ENCODE measurements at regions not wholly inside any gene's neighbourhood (a gene's known extent, or its start where the extent isn't known, plus 50 kb on each side); places are given as distances from the start of the nearest gene placed in this dataset.

DNA sequence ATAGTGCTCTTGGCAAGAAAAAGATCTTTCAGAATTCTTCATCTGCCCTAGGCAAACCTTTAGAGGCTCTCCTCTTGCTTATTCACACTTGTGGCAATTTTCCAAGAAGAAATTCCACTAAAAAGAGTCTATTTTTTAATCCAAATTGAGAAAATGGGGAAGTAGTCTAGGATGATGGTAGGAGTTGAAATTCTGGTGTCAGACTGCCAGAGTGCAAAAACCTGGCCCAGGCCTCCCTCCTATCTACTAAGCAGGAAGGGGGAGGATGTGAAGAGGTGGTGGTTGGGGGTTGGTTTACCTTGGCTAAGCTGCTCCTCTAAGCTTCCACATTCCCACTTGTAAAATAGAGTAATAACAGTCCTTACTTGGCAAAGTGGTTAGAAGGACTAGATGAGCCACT is 120.6 kb upstream of the KCNJ15 start:
- H3K36me3 Mint-ChIP-seq (ENCODE audit: low read depth) = no peaks in the 10 kb centered on the region
- ChIA-PET CTCF (no interaction called here), POLR2A (no interaction called here)
- TF ChIP-seq, protein P1, sequence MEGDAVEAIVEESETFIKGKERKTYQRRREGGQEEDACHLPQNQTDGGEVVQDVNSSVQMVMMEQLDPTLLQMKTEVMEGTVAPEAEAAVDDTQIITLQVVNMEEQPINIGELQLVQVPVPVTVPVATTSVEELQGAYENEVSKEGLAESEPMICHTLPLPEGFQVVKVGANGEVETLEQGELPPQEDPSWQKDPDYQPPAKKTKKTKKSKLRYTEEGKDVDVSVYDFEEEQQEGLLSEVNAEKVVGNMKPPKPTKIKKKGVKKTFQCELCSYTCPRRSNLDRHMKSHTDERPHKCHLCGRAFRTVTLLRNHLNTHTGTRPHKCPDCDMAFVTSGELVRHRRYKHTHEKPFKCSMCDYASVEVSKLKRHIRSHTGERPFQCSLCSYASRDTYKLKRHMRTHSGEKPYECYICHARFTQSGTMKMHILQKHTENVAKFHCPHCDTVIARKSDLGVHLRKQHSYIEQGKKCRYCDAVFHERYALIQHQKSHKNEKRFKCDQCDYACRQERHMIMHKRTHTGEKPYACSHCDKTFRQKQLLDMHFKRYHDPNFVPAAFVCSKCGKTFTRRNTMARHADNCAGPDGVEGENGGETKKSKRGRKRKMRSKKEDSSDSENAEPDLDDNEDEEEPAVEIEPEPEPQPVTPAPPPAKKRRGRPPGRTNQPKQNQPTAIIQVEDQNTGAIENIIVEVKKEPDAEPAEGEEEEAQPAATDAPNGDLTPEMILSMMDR (IDR thresholded peaks at IDR 0.05) = no peak
- DNase-seq (no peak), ATAC-seq (ENCODE audit: low read depth) (no peak)
- H3K27me3 Mint-ChIP-seq = peaks cover 4% of the 10 kb centered on the region
- no peaks in the 10 kb centered on the region for H3K9me3 Mint-ChIP-seq
- no peak overlapping the region for H3K4me3 Mint-ChIP-seq
- H3K27ac Mint-ChIP-seq = no peak overlapping the region
- H3K4me1 Mint-ChIP-seq = no peaks in the 10 kb centered on the region
- intact Hi-C loops (cut with micrococcal nuclease) = no loop called here

DNA sequence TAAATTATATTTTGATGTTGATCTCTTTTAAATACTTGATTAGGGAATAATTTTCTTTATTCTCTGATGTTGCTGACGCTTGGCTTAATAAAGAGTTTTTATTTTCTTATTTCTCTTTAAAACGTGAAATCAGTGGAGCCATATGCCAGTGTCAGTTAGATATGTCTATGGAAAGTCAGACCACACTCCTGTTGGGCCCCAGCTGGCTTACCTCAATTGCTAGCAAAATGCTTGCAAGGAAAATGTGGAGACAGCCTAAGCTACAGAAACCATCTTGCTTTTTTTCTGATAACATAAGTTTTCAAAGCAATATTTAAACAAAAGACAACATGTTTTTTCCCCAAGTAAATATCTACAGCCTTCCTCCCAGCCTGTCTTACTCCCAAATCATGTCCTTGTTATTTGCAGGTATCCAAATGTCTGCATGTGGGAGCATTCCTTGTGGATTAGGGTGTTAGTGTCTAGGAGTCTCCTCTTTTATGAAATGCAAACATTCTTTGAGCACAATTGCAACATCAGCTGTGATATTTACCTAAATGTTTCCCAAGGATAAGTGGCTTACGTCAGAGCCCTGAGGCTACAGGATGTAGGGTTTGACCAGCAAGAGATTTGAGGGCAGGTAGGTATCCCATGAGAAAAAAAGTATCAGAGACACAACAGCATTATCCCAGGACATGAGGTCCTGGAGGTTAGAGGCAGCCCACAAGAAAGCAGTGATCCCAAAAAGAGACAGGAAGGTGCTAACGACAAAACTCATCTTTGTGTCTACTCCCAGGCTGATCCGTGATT is 117.2 kb upstream of the KCNJ15 start:
- CTCF ChIA-PET = no interaction called here
- ATAC-seq (ENCODE audit: low read depth) = no peak

DNA sequence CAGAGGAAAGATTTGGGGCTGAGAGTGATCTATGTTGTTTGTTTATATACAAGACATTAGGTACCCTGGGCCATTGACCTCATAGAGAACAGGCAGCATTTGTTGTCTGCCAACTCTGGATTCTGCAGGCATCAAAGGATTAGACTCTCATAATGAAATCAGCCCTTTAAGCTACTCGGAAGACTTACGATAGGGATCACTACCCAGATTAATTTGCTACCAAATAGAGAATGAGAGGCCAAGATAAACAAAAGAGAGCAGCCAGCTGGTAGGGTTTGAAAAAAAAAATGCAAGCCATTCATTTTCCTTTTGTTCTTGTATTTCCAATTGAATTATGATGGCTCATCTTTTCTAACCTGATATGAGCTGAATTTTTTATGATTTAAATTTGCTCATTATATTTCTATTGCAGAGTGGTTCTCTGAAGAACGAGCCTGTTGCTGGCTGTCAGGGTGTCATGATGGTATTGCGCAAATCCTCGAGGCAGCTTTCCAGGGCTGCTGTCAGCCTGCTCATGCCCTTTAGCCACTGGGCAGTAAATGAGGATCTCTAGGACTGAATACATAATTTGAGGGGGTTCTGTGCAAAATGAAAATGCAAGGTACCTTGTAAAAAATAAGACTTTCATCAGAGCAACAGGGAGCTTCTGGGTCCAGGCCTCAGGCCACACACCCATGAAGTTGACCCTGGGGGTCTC is 116.4 kb upstream of the KCNJ15 start:
- Mint-ChIP-seq H3K4me1 (no peaks in the 10 kb centered on the region), H3K27me3 (no peaks in the 10 kb centered on the region), H3K4me3 (no peak overlapping the region), H3K36me3 (ENCODE audit: low read depth) (no peaks in the 10 kb centered on the region), H3K9me3 (peaks cover 12% of the 10 kb centered on the region), H3K27ac (no peak overlapping the region)
- no peak for ATAC-seq (ENCODE audit: low read depth)
- ChIA-PET POLR2A (no interaction called here), CTCF (no interaction called here)
- DNase-seq = no peak
- intact Hi-C loops (cut with micrococcal nuclease) = no loop called here
- TF ChIP-seq, protein P1 (IDR thresholded peaks at IDR 0.05) = no peak

More for the DNA sequence above, 117.2 kb upstream of the KCNJ15 start:
- H3K27me3 Mint-ChIP-seq = no peaks in the 10 kb centered on the region
- intact Hi-C loops (cut with micrococcal nuclease) = no loop called here
- H3K4me1 Mint-ChIP-seq = no peaks in the 10 kb centered on the region
- no peak overlapping the region for H3K27ac Mint-ChIP-seq
- H3K4me3 Mint-ChIP-seq = no peak overlapping the region
- TF ChIP-seq, protein P1 (IDR thresholded peaks at IDR 0.05) = no peak
- peaks cover 5% of the 10 kb centered on the region for H3K9me3 Mint-ChIP-seq
- no peak for DNase-seq
- POLR2A ChIA-PET = no interaction called here
- H3K36me3 Mint-ChIP-seq (ENCODE audit: low read depth) = no peaks in the 10 kb centered on the region

- peaks cover 15% of the 10 kb centered on the region for H3K9me3 Mint-ChIP-seq
- H3K4me1 Mint-ChIP-seq = no peaks in the 10 kb centered on the region
- ATAC-seq (ENCODE audit: low read depth) = no peak
- TF ChIP-seq, protein P1 (IDR thresholded peaks at IDR 0.05) = no peak
- no peaks in the 10 kb centered on the region for H3K36me3 Mint-ChIP-seq (ENCODE audit: low read depth)
- intact Hi-C loops (cut with micrococcal nuclease) = no loop called here
- H3K27me3 Mint-ChIP-seq = no peaks in the 10 kb centered on the region
- POLR2A ChIA-PET = no interaction called here
- no peak for DNase-seq
- H3K27ac Mint-ChIP-seq = no peak overlapping the region
- H3K4me3 Mint-ChIP-seq = no peak overlapping the region
- CTCF ChIA-PET = no interaction called here
Observed at GRCh38 chr21:38142224-38142623, 114.6 kb upstream of the KCNJ15 start.

DNA sequence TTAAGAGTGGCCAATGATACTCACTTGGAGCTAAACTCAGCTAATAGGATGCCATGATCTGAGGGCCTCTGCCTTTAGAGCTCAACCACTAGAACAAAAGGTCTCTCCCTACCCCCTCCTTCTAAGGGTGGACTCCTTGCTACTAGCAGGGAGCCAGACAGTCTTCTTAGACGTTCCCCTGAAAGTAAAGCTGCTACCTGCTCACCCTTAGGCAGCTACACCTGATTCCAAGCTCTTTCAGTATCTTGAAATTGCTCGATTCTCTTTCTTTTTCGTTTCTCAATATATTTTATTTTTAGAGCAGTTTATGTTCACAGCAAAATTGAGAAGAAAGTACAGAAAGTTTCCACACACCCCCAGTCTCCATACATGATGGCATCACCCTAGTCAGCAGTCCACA is 112.6 kb upstream of the KCNJ15 start:
- DNase-seq (no peak), ATAC-seq (ENCODE audit: low read depth) (no peak)
- POLR2A ChIA-PET = no interaction called here
- Mint-ChIP-seq H3K36me3 (ENCODE audit: low read depth) (no peaks in the 10 kb centered on the region), H3K4me1 (no peaks in the 10 kb centered on the region), H3K4me3 (no peak overlapping the region), H3K27me3 (no peaks in the 10 kb centered on the region), H3K27ac (no peak overlapping the region), H3K9me3 (peaks cover 15% of the 10 kb centered on the region)
- TF ChIP-seq, protein P1 (IDR thresholded peaks at IDR 0.05) = no peak
- intact Hi-C loops (cut with micrococcal nuclease) = no loop called here
- CTCF ChIA-PET = no interaction called here

Measured in activated B cell treated with CpG ODN at 0.5 μM for 24 hours (primary cell).